PC-9 (cell line): ENCODE measurements at regions not wholly inside any gene's neighbourhood (a gene's known extent, or its start where the extent isn't known, plus 50 kb on each side); places are given as distances from the start of the nearest gene placed in this dataset.
"Not testable (repeated sequence)": the region's sequence is repeated elsewhere in the genome, so short reads cannot be mapped to it uniquely, and the experiment has no call there.

Experiments used
- CTCF ChIP-seq: fragments of 200-600 bp; sonication (generic); conservative IDR thresholded peaks from 2 replicates; pipeline ENCODE4 v1.6.1; 2017; ENCODE audit warnings: mixed run types, antibody characterized with exemption, mild to moderate bottlenecking, moderate library complexity
- EZH2 ChIP-seq: fragments of 200-600 bp; sonication (generic); IDR thresholded peaks from 2 replicates; pipeline ENCODE4 v1.8.0; 2017; ENCODE audit warnings: antibody characterized with exemption, low read depth

GRCh38 chr15:79574431-79575273 lies 142.5 kb downstream of the MINAR1 start:
- not testable (repeated sequence) for TF ChIP-seq CTCF, EZH2
